B cell (primary cell): ENCODE measurements at regions not wholly inside any gene's neighbourhood (a gene's known extent, or its start where the extent isn't known, plus 50 kb on each side); places are given as distances from the start of the nearest gene placed in this dataset.
"Not testable (repeated sequence)": the region's sequence is repeated elsewhere in the genome, so short reads cannot be mapped to it uniquely, and the experiment has no call there.

ENCODE experiments used
- ATAC-seq: fragments of 200-7000 bp; cut with Tn5 transposase; one replicate; pipeline ENCODE4 v1.10.0; 2021; ENCODE audit warnings: low read depth, mild to moderate bottlenecking, moderate number of reproducible peaks, moderate library complexity
- CTCF ChIA-PET: fragments of 350-600 bp; sonication (Branson Sonifier 250); formaldehyde crosslinking; loops from one replicate; lab custom pipeline; 2021; ENCODE audit warnings: antibody characterized with exemption, inconsistent platforms; lab: Charles Lee
- POLR2A ChIA-PET: fragments of 350-600 bp; sonication (Branson Sonifier 250); formaldehyde crosslinking; loops from one replicate; lab custom pipeline; 2021; ENCODE audit warnings: antibody characterized with exemption; lab: Charles Lee
- DNase-seq: peaks from one replicate; pipeline ENCODE4 v3.0.0; 2013
- H2AFZ ChIP-seq: 2 replicates; pipeline ENCODE4 v1.6.1; 2012; ENCODE audit warnings: mild to moderate bottlenecking, low read depth, low read length; ENCODE audit not compliant: insufficient read depth, poor library complexity, severe bottlenecking
- H3K27ac ChIP-seq, 2 donors: 1 replicate in 1 of 2; 2 replicates in 1 of 2; pipeline ENCODE4 v1.5.1; 2012 to 2013; ENCODE audit warnings: low read length in 2 of 2, mild to moderate bottlenecking in 2 of 2, moderate library complexity in 1 of 2
- H3K27me3 ChIP-seq, 4 experiments: fragments of 200-600 bp in 1 of 4; sonication (generic) in 1 of 4; replicated peaks in 1 of 4; 1 replicate in 2 of 4; 2 replicates in 2 of 4; pipeline versions ENCODE4 v1.6.1 to v1.7.0; 2013 to 2016; ENCODE audit warnings: low read length in 3 of 4, mild to moderate bottlenecking in 2 of 4, mixed read lengths in 1 of 4, moderate library complexity in 1 of 4; ENCODE audit not compliant: insufficient read depth in 4 of 4, control insufficient read depth in 3 of 4; ENCODE audit errors: control extremely low read depth in 1 of 4
- H3K36me3 ChIP-seq, 2 experiments: replicated peaks in 1 of 2; 1 replicate in 1 of 2; 2 replicates in 1 of 2; pipeline versions ENCODE4 v1.6.1 to v1.7.1; 2013; ENCODE audit warnings: low read length in 1 of 2; ENCODE audit not compliant: insufficient read depth in 2 of 2, control insufficient read depth in 1 of 2; ENCODE audit errors: control extremely low read depth in 1 of 2, extremely low read depth in 1 of 2
- H3K4me1 ChIP-seq, 2 donors: fragments of 200-600 bp in 1 of 2; sonication (generic) in 1 of 2; 1 replicate in 1 of 2; 2 replicates in 1 of 2; pipeline versions ENCODE4 v1.5.1 to v1.6.1; 2013 to 2017; ENCODE audit warnings: low read length in 2 of 2; ENCODE audit not compliant: control insufficient read depth in 2 of 2, insufficient read depth in 2 of 2
- H3K4me2 ChIP-seq: replicated peaks from 2 replicates; pipeline ENCODE3; 2012; ENCODE audit warnings: mild to moderate bottlenecking, low read depth, low read length; ENCODE audit not compliant: poor library complexity, severe bottlenecking
- H3K4me3 ChIP-seq, 5 experiments: fragments of 200-600 bp in 1 of 5; sonication (generic) in 1 of 5; 1 replicate in 3 of 5; 2 replicates in 2 of 5; pipeline versions ENCODE4 v1.5.1 to v1.7.0; 2011 to 2016; ENCODE audit warnings: low read length in 4 of 5, mild to moderate bottlenecking in 4 of 5, low read depth in 2 of 5, control low read depth in 1 of 5, moderate library complexity in 1 of 5; ENCODE audit not compliant: insufficient read depth in 1 of 5; ENCODE audit errors: control extremely low read depth in 1 of 5, extremely low read depth in 1 of 5
- H3K79me2 ChIP-seq: fragments of 200-600 bp; sonication (generic); one replicate; pipeline ENCODE4 v1.6.0; 2016; ENCODE audit warnings: low read length; ENCODE audit not compliant: control insufficient read depth, insufficient read depth
- H3K9ac ChIP-seq: fragments of 200-600 bp; sonication (generic); 2 replicates; pipeline ENCODE4 v1.6.1; 2017; ENCODE audit warnings: mild to moderate bottlenecking, low read length, moderate library complexity
- H3K9me3 ChIP-seq, 3 donors: one replicate each; pipeline versions ENCODE4 v1.6.1 to v1.7.1; 2013; ENCODE audit warnings: low read length in 2 of 3; ENCODE audit not compliant: control insufficient read depth in 2 of 3, insufficient read depth in 1 of 3; ENCODE audit errors: control extremely low read depth in 1 of 3
- H4K20me1 ChIP-seq: 2 replicates; pipeline ENCODE4 v1.6.0; 2012; ENCODE audit warnings: mild to moderate bottlenecking, low read length; ENCODE audit not compliant: insufficient read depth, control insufficient read depth, poor library complexity, severe bottlenecking
- H3K27ac Mint-ChIP-seq: one replicate; pipeline ENCODE4 v1.8.0; 2021; ENCODE audit warnings: mixed read lengths
- H3K27me3 Mint-ChIP-seq: one replicate; pipeline ENCODE4 v1.8.0; 2021; ENCODE audit warnings: mixed read lengths
- H3K4me1 Mint-ChIP-seq: one replicate; pipeline ENCODE4 v1.8.0; 2021; ENCODE audit warnings: mixed read lengths
- H3K4me3 Mint-ChIP-seq: one replicate; pipeline ENCODE4 v1.8.0; 2021; ENCODE audit warnings: mixed read lengths
- H3K9me3 Mint-ChIP-seq: one replicate; pipeline ENCODE4 v1.8.0; 2022; ENCODE audit warnings: mixed read lengths; ENCODE audit not compliant: insufficient read depth
- CTCF ChIP-seq: fragments of 200-600 bp; IDR thresholded peaks from one replicate; pipeline ENCODE4 v1.8.0; 2022; ENCODE audit warnings: antibody characterized with exemption, mild to moderate bottlenecking
- EZH2 ChIP-seq: IDR thresholded peaks from 2 replicates; pipeline ENCODE4 v1.6.1; 2012; ENCODE audit warnings: borderline replicate concordance, low read depth, mild to moderate bottlenecking, moderate library complexity, low read length; ENCODE audit not compliant: insufficient read depth, poor library complexity, severe bottlenecking
- WGBS: methylation state at CpG from one replicate; pipeline ENCODE4 v1.1.5; 2013; ENCODE audit warnings: missing lambda C conversion rate; ENCODE audit not compliant: insufficient coverage; 5-methylcytosine and 5-hydroxymethylcytosine counted together
- intact Hi-C: fragments of 100-400 bp; cut with micrococcal nuclease; formaldehyde crosslinking; loops from one replicate; pipeline ENCODE4 v1.10.0; 2022

- Mint-ChIP-seq H3K27ac (no peak overlapping the region), H3K27me3 (no peaks in the 10 kb centered on the region), H3K9me3 (peaks cover 2% of the 10 kb centered on the region), H3K4me1 (no peaks in the 10 kb centered on the region), H3K4me3 (no peak overlapping the region)
- no peak overlapping the region for H3K27ac ChIP-seq
- H3K4me2 ChIP-seq, result no peak overlapping the region
- DNase-seq, result no peak
- H3K27me3 ChIP-seq, result no peaks in the 10 kb centered on the region
- no peak overlapping the region for H3K4me3 ChIP-seq
- POLR2A ChIA-PET, result no interaction called here
- ATAC-seq, result no peak
- H3K36me3 ChIP-seq, result no peaks in the 10 kb centered on the region
- H3K4me1 ChIP-seq, result no peaks in the 10 kb centered on the region
- intact Hi-C loops, result no loop called here
- H3K9ac ChIP-seq, result no peak overlapping the region
- no peaks in the 10 kb centered on the region for H3K79me2 ChIP-seq
- CTCF ChIA-PET, result no interaction called here
- H4K20me1 ChIP-seq, result no peaks in the 10 kb centered on the region
- H2AFZ ChIP-seq, result no peak overlapping the region
- WGBS, result 57% methylated on average over 1 of the region's 4 CpGs
- peaks cover 0 to 4% (median 0%) of the 10 kb centered on the region in 3 donors for H3K9me3 ChIP-seq
- TF ChIP-seq CTCF (no peak), EZH2 (no peak)
Measured at GRCh38 chr16:52301026-52301425, 245.9 kb downstream of the TOX3 start.

- Mint-ChIP-seq H3K27ac (no peak overlapping the region), H3K4me1 (no peaks in the 10 kb centered on the region), H3K9me3 (no peaks in the 10 kb centered on the region), H3K4me3 (no peak overlapping the region), H3K27me3 (no peaks in the 10 kb centered on the region)
- Histone ChIP-seq H3K27ac (no peak overlapping the region), H4K20me1 (no peaks in the 10 kb centered on the region), H3K36me3 (no peaks in the 10 kb centered on the region), H3K27me3 (no peaks in the 10 kb centered on the region), H3K79me2 (no peaks in the 10 kb centered on the region), H3K4me1 (no peaks in the 10 kb centered on the region), H3K4me2 (no peak overlapping the region), H3K9ac (no peak overlapping the region), H3K4me3 (no peak overlapping the region), H3K9me3 (peaks cover 0 to 4% (median 0%) of the 10 kb centered on the region in 3 donors), H2AFZ (no peak overlapping the region)
- ChIA-PET POLR2A (no interaction called here), CTCF (no interaction called here)
- ATAC-seq (no peak), DNase-seq (no peak)
- TF ChIP-seq EZH2 (no peak), CTCF (no peak)
- intact Hi-C loops, result no loop called here
Measured at GRCh38 chr16:52298769-52299168, 248.2 kb downstream of the TOX3 start.

GRCh38 chr16:52296706-52297315 lies 250.1 kb downstream of the TOX3 start:
- not testable (repeated sequence) for H3K4me3 Mint-ChIP-seq
- WGBS, result no CpG with 5 or more reads among the region's 4 CpGs

More at GRCh38 chr16:52296706-52297315, 250.1 kb downstream of the TOX3 start:
- DNase-seq, H3K79me2 ChIP-seq, POLR2A ChIA-PET, H3K4me2 ChIP-seq, H3K36me3 ChIP-seq, intact Hi-C loops, CTCF ChIA-PET, H3K4me1 Mint-ChIP-seq, H3K4me1 ChIP-seq, H3K4me3 ChIP-seq, H4K20me1 ChIP-seq, H2AFZ ChIP-seq, H3K27ac Mint-ChIP-seq, H3K27me3 Mint-ChIP-seq, H3K27ac ChIP-seq, H3K9me3 ChIP-seq, H3K9me3 Mint-ChIP-seq, H3K9ac ChIP-seq, ATAC-seq, H3K27me3 ChIP-seq: not testable (repeated sequence)
